Upper lobe of left lung (tissue), 6 donors: ENCODE measurements at regions not wholly inside any gene's neighbourhood (a gene's known extent, or its start where the extent isn't known, plus 50 kb on each side); places are given as distances from the start of the nearest gene placed in this dataset.

Experiments used
- ATAC-seq, 2 donors: fragments of 200-7000 bp; cut with Tn5 transposase; one replicate each; pipeline ENCODE4 v1.9.1; 2022; ENCODE audit warnings: mild to moderate bottlenecking in 2 of 2, moderate library complexity in 2 of 2; ENCODE audit not compliant: low FRiP score in 2 of 2
- DNase-seq, 2 donors: peaks; one replicate each; pipeline ENCODE4 v3.0.0-alpha.2; 2019 to 2020
- H3K27ac ChIP-seq, 4 donors: fragments of 200-600 bp; sonication (generic); one replicate each; pipeline ENCODE4 v1.5.1; 2016 to 2019
- H3K27me3 ChIP-seq, 4 donors: fragments of 200-600 bp; sonication (generic); one replicate each; pipeline ENCODE4 v1.5.1; 2017 to 2019
- H3K36me3 ChIP-seq, 4 donors: fragments of 200-600 bp; sonication (generic); one replicate each; pipeline ENCODE4 v1.5.1; 2016 to 2019
- H3K4me1 ChIP-seq, 4 donors: fragments of 200-600 bp; sonication (generic); one replicate each; pipeline ENCODE4 v1.5.1; 2018 to 2019
- H3K4me3 ChIP-seq, 4 donors: fragments of 200-600 bp; sonication (generic); one replicate each; pipeline ENCODE4 v1.5.1; 2017 to 2019; ENCODE audit warnings: mild to moderate bottlenecking in 2 of 4, moderate library complexity in 1 of 4
- H3K9me3 ChIP-seq, 4 donors: fragments of 200-600 bp; sonication (generic); one replicate each; pipeline ENCODE4 v1.5.1; 2018 to 2019
- CTCF ChIP-seq, 6 experiments: fragments of 450-650 bp in 4 of 6; fragments of 200-600 bp in 2 of 6; sonication (generic) in 2 of 6; IDR thresholded peaks; one replicate each; pipeline ENCODE4 v1.5.1; 2016 to 2019; ENCODE audit warnings: antibody characterized with exemption in 6 of 6
- EP300 ChIP-seq, 4 donors: sonication (generic); formaldehyde crosslinking; IDR thresholded peaks; one replicate each; pipeline ENCODE4 v1.5.1; 2017; ENCODE audit warnings: antibody characterized with exemption in 4 of 4, control low read depth in 2 of 4
- POLR2A ChIP-seq, 4 donors: fragments of 450-650 bp; IDR thresholded peaks; one replicate each; pipeline ENCODE4 v1.5.1; 2016 to 2017; ENCODE audit warnings: antibody characterized with exemption in 4 of 4, mild to moderate bottlenecking in 2 of 4
- POLR2AphosphoS5 ChIP-seq, 2 donors: sonication (generic); formaldehyde crosslinking; IDR thresholded peaks; one replicate each; pipeline ENCODE4 v1.5.1; 2017; ENCODE audit warnings: antibody characterized with exemption in 2 of 2
- WGBS, 2 donors: methylation state at CpG; one replicate each; pipeline ENCODE4 v1.1.5; 2017 to 2018; 5-methylcytosine and 5-hydroxymethylcytosine counted together
- donor health status: DM: no; HTN: no; CAD: no; lungs with moderate emphysema.
- donor health status: DM: no; HTN: yes; CAD: no; lungs with severe emphysema.

GRCh38 chr2:58669998-58670397 lies 428.9 kb upstream of the FANCL start:
- Histone ChIP-seq H3K27ac (no peak overlapping the region), H3K4me3 (no peak overlapping the region), H3K9me3 (no peaks in the 10 kb centered on the region), H3K27me3 (no peaks in the 10 kb centered on the region), H3K4me1 (no peaks in the 10 kb centered on the region), H3K36me3 (no peaks in the 10 kb centered on the region)
- TF ChIP-seq POLR2AphosphoS5 (IDR thresholded peaks at IDR 0.05) (no peak), CTCF (IDR thresholded peaks at IDR 0.05) (no peak), EP300 (IDR thresholded peaks at IDR 0.05) (no peak), POLR2A (IDR thresholded peaks at IDR 0.05) (no peak)
- DNase-seq: no peak
- no peak for ATAC-seq
- WGBS, 2 donors: 94 to 97% methylated on average over 5 of the region's 5 CpGs

GRCh38 chr2:58667137-58667774 lies 426.1 kb upstream of the FANCL start:
- no peak for TF ChIP-seq POLR2A (IDR thresholded peaks at IDR 0.05)
- no peak for TF ChIP-seq POLR2AphosphoS5 (IDR thresholded peaks at IDR 0.05)
- TF ChIP-seq EP300 (IDR thresholded peaks at IDR 0.05): no peak
- no peak for TF ChIP-seq CTCF (IDR thresholded peaks at IDR 0.05)
- DNase-seq: no peak
- Histone ChIP-seq H3K4me3 (no peak overlapping the region), H3K9me3 (no peaks in the 10 kb centered on the region), H3K4me1 (no peaks in the 10 kb centered on the region), H3K27ac (no peak overlapping the region), H3K27me3 (no peaks in the 10 kb centered on the region), H3K36me3 (no peaks in the 10 kb centered on the region)
- WGBS, 2 donors: 75 to 85% methylated on average over 3 of the region's 3 CpGs
- no peak for ATAC-seq

- H3K27ac ChIP-seq: no peak overlapping the region
- H3K4me1 ChIP-seq: no peaks in the 10 kb centered on the region
- DNase-seq (no peak), ATAC-seq (no peak)
- H3K36me3 ChIP-seq: no peaks in the 10 kb centered on the region
- no peaks in the 10 kb centered on the region for H3K27me3 ChIP-seq
- TF ChIP-seq CTCF (IDR thresholded peaks at IDR 0.05): no peak
- no peak for TF ChIP-seq POLR2A (IDR thresholded peaks at IDR 0.05)
- TF ChIP-seq EP300 (IDR thresholded peaks at IDR 0.05): no peak
- TF ChIP-seq POLR2AphosphoS5 (IDR thresholded peaks at IDR 0.05): no peak
- no peaks in the 10 kb centered on the region for H3K9me3 ChIP-seq
- H3K4me3 ChIP-seq: no peak overlapping the region
- WGBS, 2 donors: 93 to 94% methylated on average over 3 of the region's 3 CpGs
Observed at GRCh38 chr2:58666323-58666970, 425.3 kb upstream of the FANCL start.

- Histone ChIP-seq H3K36me3 (no peaks in the 10 kb centered on the region), H3K4me1 (no peaks in the 10 kb centered on the region), H3K27ac (no peak overlapping the region), H3K4me3 (no peak overlapping the region), H3K27me3 (no peaks in the 10 kb centered on the region), H3K9me3 (no peaks in the 10 kb centered on the region)
- WGBS, 2 donors: 89 to 90% methylated on average over 3 of the region's 3 CpGs
- no peak for ATAC-seq
- no peak for DNase-seq
- TF ChIP-seq CTCF (IDR thresholded peaks at IDR 0.05): no peak
- TF ChIP-seq EP300 (IDR thresholded peaks at IDR 0.05): no peak
- TF ChIP-seq POLR2A (IDR thresholded peaks at IDR 0.05): no peak
- no peak for TF ChIP-seq POLR2AphosphoS5 (IDR thresholded peaks at IDR 0.05)
Observed at GRCh38 chr2:58665154-58665553, 424.0 kb upstream of the FANCL start.
